NCI-H146 treated with DMSO at 0.1 percent for 48 hours (cell line): ENCODE measurements at regions not wholly inside any gene's neighbourhood (a gene's known extent, or its start where the extent isn't known, plus 50 kb on each side); places are given as distances from the start of the nearest gene placed in this dataset.
"Not testable (repeated sequence)": the region's sequence is repeated elsewhere in the genome, so short reads cannot be mapped to it uniquely, and the experiment has no call there.

Experiments used
- DNase-seq: peaks from one replicate; lab custom pipeline; 2025; ENCODE audit not compliant: unreplicated experiment; lab: John Stamatoyannopoulos, UW

- no peak for DNase-seq
These were observed 103.3 kb downstream of the TMEM144 start for GRCh38 chr4:158313566-158313965.

- no peak for DNase-seq
These were observed 104.6 kb downstream of the TMEM144 start for GRCh38 chr4:158314756-158315487.

- no peak for DNase-seq
These were observed 105.4 kb downstream of the TMEM144 start for GRCh38 chr4:158315706-158316105.

- DNase-seq: no peak
These were observed 106.0 kb downstream of the TMEM144 start for GRCh38 chr4:158316264-158316663.

GRCh38 chr4:158319880-158320279 is 109.6 kb downstream of the TMEM144 start:
- DNase-seq: no peak

- DNase-seq: peak; percentile 71
These were observed 111.8 kb downstream of the TMEM144 start for GRCh38 chr4:158322109-158322508.

GRCh38 chr4:158327525-158327924 is 117.2 kb downstream of the TMEM144 start:
- DNase-seq: no peak

GRCh38 chr4:158331863-158332262 is 121.6 kb downstream of the TMEM144 start:
- no peak for DNase-seq

GRCh38 chr4:158333820-158334219 is 123.5 kb downstream of the TMEM144 start:
- DNase-seq: no peak

- DNase-seq: no peak
These were observed 131.6 kb downstream of the TMEM144 start for GRCh38 chr4:158341896-158342295.

- no peak for DNase-seq
These were observed 136.3 kb downstream of the TMEM144 start for GRCh38 chr4:158346576-158346975.

GRCh38 chr4:158347556-158347955 is 137.3 kb downstream of the TMEM144 start:
- DNase-seq: no peak

GRCh38 chr4:158350161-158350560 is 139.9 kb downstream of the TMEM144 start:
- DNase-seq: no peak

- no peak for DNase-seq
These were observed 143.4 kb downstream of the TMEM144 start for GRCh38 chr4:158353541-158354304.

- no peak for DNase-seq
These were observed 146.0 kb downstream of the TMEM144 start for GRCh38 chr4:158356301-158356700.

GRCh38 chr4:158367932-158368441 is 153.7 kb upstream of the RXFP1 start:
- not testable (repeated sequence) for DNase-seq

GRCh38 chr4:158371158-158371557 is 150.5 kb upstream of the RXFP1 start:
- no peak for DNase-seq

GRCh38 chr4:158374318-158374717 is 147.4 kb upstream of the RXFP1 start:
- DNase-seq: no peak

- no peak for DNase-seq
These were observed 145.4 kb upstream of the RXFP1 start for GRCh38 chr4:158376106-158376840.

- no peak for DNase-seq
These were observed 137.3 kb upstream of the RXFP1 start for GRCh38 chr4:158384414-158384813.

GRCh38 chr4:158395343-158395742 is 126.3 kb upstream of the RXFP1 start:
- no peak for DNase-seq

- no peak for DNase-seq
These were observed 125.8 kb upstream of the RXFP1 start for GRCh38 chr4:158395889-158396288.
